ENCODE measurements at regions not wholly inside any gene's neighbourhood (a gene's known extent, or its start where the extent isn't known, plus 50 kb on each side); places are given as distances from the start of the nearest gene placed in this dataset.

GRCh38 chr6:63094947-63095346 is 116.3 kb upstream of the FKBP1C start:
- H3K36me3 Mint-ChIP-seq (ENCODE audit: low read depth, unreplicated experiment): no peaks in the 10 kb centered on the region
- no peak for DNase-seq (ENCODE audit: low spot score)
- no peak overlapping the region for H3K4me3 Mint-ChIP-seq (ENCODE audit: unreplicated experiment)
- H3K27me3 Mint-ChIP-seq (ENCODE audit: unreplicated experiment): peaks cover 3% of the 10 kb centered on the region
- no peak overlapping the region for H3K27ac Mint-ChIP-seq (ENCODE audit: unreplicated experiment)
- no peak for TF ChIP-seq CTCF (IDR thresholded peaks at IDR 0.05; ENCODE audit: unreplicated experiment)
- no peaks in the 10 kb centered on the region for H3K9me3 Mint-ChIP-seq (ENCODE audit: unreplicated experiment)
- H3K4me1 Mint-ChIP-seq (ENCODE audit: unreplicated experiment): no peaks in the 10 kb centered on the region

- H3K4me1 Mint-ChIP-seq (ENCODE audit: unreplicated experiment): no peaks in the 10 kb centered on the region
- peaks cover 3% of the 10 kb centered on the region for H3K27me3 Mint-ChIP-seq (ENCODE audit: unreplicated experiment)
- TF ChIP-seq CTCF (IDR thresholded peaks at IDR 0.05; ENCODE audit: unreplicated experiment): no peak
- no peaks in the 10 kb centered on the region for H3K9me3 Mint-ChIP-seq (ENCODE audit: unreplicated experiment)
- no peaks in the 10 kb centered on the region for H3K36me3 Mint-ChIP-seq (ENCODE audit: low read depth, unreplicated experiment)
- H3K4me3 Mint-ChIP-seq (ENCODE audit: unreplicated experiment): no peak overlapping the region
- no peak overlapping the region for H3K27ac Mint-ChIP-seq (ENCODE audit: unreplicated experiment)
- DNase-seq (ENCODE audit: low spot score): no peak
Observed at GRCh38 chr6:63097222-63097621, 114.0 kb upstream of the FKBP1C start.

- no peak overlapping the region for H3K27ac Mint-ChIP-seq (ENCODE audit: unreplicated experiment)
- no peak for DNase-seq (ENCODE audit: low spot score)
Observed at GRCh38 chr6:63098789-63099188, 112.5 kb upstream of the FKBP1C start.

GRCh38 chr6:63099772-63100459 is 111.4 kb upstream of the FKBP1C start:
- H3K27ac Mint-ChIP-seq (ENCODE audit: unreplicated experiment): no peak overlapping the region
- no peaks in the 10 kb centered on the region for H3K4me1 Mint-ChIP-seq (ENCODE audit: unreplicated experiment)
- no peaks in the 10 kb centered on the region for H3K9me3 Mint-ChIP-seq (ENCODE audit: unreplicated experiment)
- H3K27me3 Mint-ChIP-seq (ENCODE audit: unreplicated experiment): peaks cover 3% of the 10 kb centered on the region
- no peak for TF ChIP-seq CTCF (IDR thresholded peaks at IDR 0.05; ENCODE audit: unreplicated experiment)
- no peak for DNase-seq (ENCODE audit: low spot score)
- no peaks in the 10 kb centered on the region for H3K36me3 Mint-ChIP-seq (ENCODE audit: low read depth, unreplicated experiment)
- H3K4me3 Mint-ChIP-seq (ENCODE audit: unreplicated experiment): no peak overlapping the region

More at GRCh38 chr6:63098789-63099188, 112.5 kb upstream of the FKBP1C start:
- no peaks in the 10 kb centered on the region for H3K4me1 Mint-ChIP-seq (ENCODE audit: unreplicated experiment)
- H3K36me3 Mint-ChIP-seq (ENCODE audit: low read depth, unreplicated experiment): no peaks in the 10 kb centered on the region
- no peak overlapping the region for H3K4me3 Mint-ChIP-seq (ENCODE audit: unreplicated experiment)
- peaks cover 3% of the 10 kb centered on the region for H3K27me3 Mint-ChIP-seq (ENCODE audit: unreplicated experiment)
- H3K9me3 Mint-ChIP-seq (ENCODE audit: unreplicated experiment): no peaks in the 10 kb centered on the region
- no peak for TF ChIP-seq CTCF (IDR thresholded peaks at IDR 0.05; ENCODE audit: unreplicated experiment)

GRCh38 chr6:63114610-63115211 is 96.6 kb upstream of the FKBP1C start:
- no peak for DNase-seq (ENCODE audit: low spot score)
- Mint-ChIP-seq H3K27me3 (ENCODE audit: unreplicated experiment) (no peaks in the 10 kb centered on the region), H3K27ac (ENCODE audit: unreplicated experiment) (no peak overlapping the region), H3K36me3 (ENCODE audit: low read depth, unreplicated experiment) (no peaks in the 10 kb centered on the region), H3K4me1 (ENCODE audit: unreplicated experiment) (no peaks in the 10 kb centered on the region), H3K9me3 (ENCODE audit: unreplicated experiment) (peaks cover 4% of the 10 kb centered on the region), H3K4me3 (ENCODE audit: unreplicated experiment) (no peak overlapping the region)
- TF ChIP-seq CTCF (IDR thresholded peaks at IDR 0.05; ENCODE audit: unreplicated experiment): no peak
